PC-9 (cell line): ENCODE measurements at regions not wholly inside any gene's neighbourhood (a gene's known extent, or its start where the extent isn't known, plus 50 kb on each side); places are given as distances from the start of the nearest gene placed in this dataset.
A peak's percentile ranks its signal among the peaks of the same experiment; 100 is the strongest.

ENCODE experiments used
- EZH2 ChIP-seq: fragments of 200-600 bp; sonication (generic); IDR thresholded peaks from 2 replicates; pipeline ENCODE4 v1.8.0; 2017; ENCODE audit warnings: antibody characterized with exemption, low read depth
- TF ChIP-seq, protein P1 (sequence below): fragments of 200-600 bp; sonication (generic); conservative IDR thresholded peaks from 2 replicates; pipeline ENCODE4 v1.6.1; 2017; ENCODE audit warnings: mixed run types, antibody characterized with exemption, mild to moderate bottlenecking, moderate library complexity

DNA sequence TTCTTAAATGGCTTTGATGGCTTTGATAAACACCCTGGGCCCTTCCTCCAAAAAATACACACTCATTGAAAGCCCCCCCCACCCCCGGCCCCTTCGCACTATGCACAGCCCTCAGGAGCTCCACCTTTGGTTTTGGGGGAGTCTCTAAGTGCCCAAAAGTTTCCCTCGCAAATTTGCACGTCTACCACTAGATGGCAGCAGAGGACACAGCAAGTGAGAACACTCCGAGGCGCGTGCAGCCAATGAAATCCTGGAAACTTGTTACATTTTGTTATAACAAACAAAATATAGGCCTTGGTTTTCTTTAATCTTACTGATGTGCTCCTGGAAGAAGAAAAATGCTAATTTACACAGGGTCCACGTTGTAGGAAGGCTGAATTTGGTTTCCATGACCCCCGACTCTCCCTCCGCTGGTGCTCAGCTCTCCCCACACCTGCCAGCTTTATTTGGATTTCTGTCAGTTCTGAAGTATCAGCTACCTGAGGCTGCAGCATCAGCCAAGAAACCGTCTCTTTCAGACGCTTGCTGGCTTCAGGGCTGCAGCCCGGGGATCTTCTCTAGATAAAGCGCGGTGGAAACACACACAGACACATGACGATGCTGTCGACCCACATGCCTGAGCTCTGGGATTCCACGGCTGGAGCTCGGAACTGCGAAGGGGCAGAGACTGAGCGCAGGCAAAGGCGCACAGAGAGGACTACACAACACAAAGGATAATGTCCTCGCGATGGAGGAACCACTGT, 148.3 kb upstream of the RPS6KA2 start:
- TF ChIP-seq, protein P1, sequence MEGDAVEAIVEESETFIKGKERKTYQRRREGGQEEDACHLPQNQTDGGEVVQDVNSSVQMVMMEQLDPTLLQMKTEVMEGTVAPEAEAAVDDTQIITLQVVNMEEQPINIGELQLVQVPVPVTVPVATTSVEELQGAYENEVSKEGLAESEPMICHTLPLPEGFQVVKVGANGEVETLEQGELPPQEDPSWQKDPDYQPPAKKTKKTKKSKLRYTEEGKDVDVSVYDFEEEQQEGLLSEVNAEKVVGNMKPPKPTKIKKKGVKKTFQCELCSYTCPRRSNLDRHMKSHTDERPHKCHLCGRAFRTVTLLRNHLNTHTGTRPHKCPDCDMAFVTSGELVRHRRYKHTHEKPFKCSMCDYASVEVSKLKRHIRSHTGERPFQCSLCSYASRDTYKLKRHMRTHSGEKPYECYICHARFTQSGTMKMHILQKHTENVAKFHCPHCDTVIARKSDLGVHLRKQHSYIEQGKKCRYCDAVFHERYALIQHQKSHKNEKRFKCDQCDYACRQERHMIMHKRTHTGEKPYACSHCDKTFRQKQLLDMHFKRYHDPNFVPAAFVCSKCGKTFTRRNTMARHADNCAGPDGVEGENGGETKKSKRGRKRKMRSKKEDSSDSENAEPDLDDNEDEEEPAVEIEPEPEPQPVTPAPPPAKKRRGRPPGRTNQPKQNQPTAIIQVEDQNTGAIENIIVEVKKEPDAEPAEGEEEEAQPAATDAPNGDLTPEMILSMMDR = peak; percentile 87
- TF ChIP-seq EZH2 = no peak
